ENCODE measurements at regions not wholly inside any gene's neighbourhood (a gene's known extent, or its start where the extent isn't known, plus 50 kb on each side); places are given as distances from the start of the nearest gene placed in this dataset.

- TF ChIP-seq CTCF (conservative IDR thresholded peaks at IDR 0.05 in 1 of 2, IDR thresholded peaks at IDR 0.05 in 1 of 2; ENCODE audit: low read depth in 1 of 2, low read length in 2 of 2) = no peak
- TF ChIP-seq EZH2 (IDR thresholded peaks at IDR 0.05; ENCODE audit: low read length, missing control alignments) = no peak
These were observed 295.4 kb downstream of the FSCB start for GRCh38 chr14:44211718-44212117.
